Prostate gland (tissue), 2 donors: ENCODE measurements at regions not wholly inside any gene's neighbourhood (a gene's known extent, or its start where the extent isn't known, plus 50 kb on each side); places are given as distances from the start of the nearest gene placed in this dataset.

ENCODE experiments used
- DNase-seq: peaks from one replicate; pipeline ENCODE4 v3.0.0-alpha.2; 2019; ENCODE audit warnings: low spot score
- H3K27ac ChIP-seq, 2 donors: fragments of 200-600 bp; sonication (generic); 2 replicates each; pipeline ENCODE4 v1.5.1; 2017 to 2019
- H3K27me3 ChIP-seq: fragments of 200-600 bp; sonication (generic); replicated peaks from 2 replicates; pipeline ENCODE4 v1.5.1; 2019; ENCODE audit not compliant: insufficient read depth
- H3K36me3 ChIP-seq, 2 donors: fragments of 200-600 bp; sonication (generic); 1 replicate in 1 of 2; 2 replicates in 1 of 2; pipeline versions ENCODE4 v1.5.1 to v1.8.1; 2017 to 2019
- H3K4me1 ChIP-seq: fragments of 200-600 bp; sonication (generic); replicated peaks from 2 replicates; pipeline ENCODE4 v1.5.1; 2019
- H3K4me3 ChIP-seq, 2 donors: fragments of 200-600 bp; sonication (generic); 2 replicates each; pipeline ENCODE4 v1.5.1; 2017 to 2019
- H3K9me3 ChIP-seq: fragments of 200-600 bp; sonication (generic); 2 replicates; pipeline ENCODE4 v1.5.1; 2017
- POLR2A ChIP-seq: fragments of 450-650 bp; IDR thresholded peaks from one replicate; pipeline ENCODE4 v1.6.1; 2016; ENCODE audit warnings: antibody characterized with exemption, mild to moderate bottlenecking
- POLR2AphosphoS5 ChIP-seq: sonication (generic); formaldehyde crosslinking; IDR thresholded peaks from one replicate; pipeline ENCODE4 v1.6.1; 2017; ENCODE audit warnings: antibody characterized with exemption
- WGBS: methylation state at CpG from one replicate; pipeline ENCODE4 v1.1.5; 2018; 5-methylcytosine and 5-hydroxymethylcytosine counted together
- intact Hi-C: fragments of 100-400 bp; cut with DNase I; formaldehyde crosslinking; loops from one replicate; pipeline ENCODE4 v1.14.2; 2022
- TF ChIP-seq, protein P1 (sequence below), 4 experiments: fragments of 200-600 bp in 2 of 4; fragments of 450-650 bp in 2 of 4; sonication (generic) in 2 of 4; IDR thresholded peaks; 1 replicate in 3 of 4; 2 replicates in 1 of 4; pipeline ENCODE4 v1.5.1; 2016 to 2019; ENCODE audit warnings: antibody characterized with exemption in 4 of 4, mild to moderate bottlenecking in 2 of 4, moderate library complexity in 2 of 4

GRCh38 chr1:221309723-221310122 is 430.5 kb downstream of the HLX start:
- no peaks in the 10 kb centered on the region for H3K9me3 ChIP-seq
- no peaks in the 10 kb centered on the region for H3K4me1 ChIP-seq
- H3K27ac ChIP-seq: no peak overlapping the region
- no peaks in the 10 kb centered on the region for H3K36me3 ChIP-seq
- H3K27me3 ChIP-seq: no peaks in the 10 kb centered on the region
- WGBS: 20% methylated on average over 1 of the region's 1 CpG
- intact Hi-C loops: no loop called here
- H3K4me3 ChIP-seq: no peak overlapping the region
- no peak for TF ChIP-seq POLR2AphosphoS5
- TF ChIP-seq, protein P1, sequence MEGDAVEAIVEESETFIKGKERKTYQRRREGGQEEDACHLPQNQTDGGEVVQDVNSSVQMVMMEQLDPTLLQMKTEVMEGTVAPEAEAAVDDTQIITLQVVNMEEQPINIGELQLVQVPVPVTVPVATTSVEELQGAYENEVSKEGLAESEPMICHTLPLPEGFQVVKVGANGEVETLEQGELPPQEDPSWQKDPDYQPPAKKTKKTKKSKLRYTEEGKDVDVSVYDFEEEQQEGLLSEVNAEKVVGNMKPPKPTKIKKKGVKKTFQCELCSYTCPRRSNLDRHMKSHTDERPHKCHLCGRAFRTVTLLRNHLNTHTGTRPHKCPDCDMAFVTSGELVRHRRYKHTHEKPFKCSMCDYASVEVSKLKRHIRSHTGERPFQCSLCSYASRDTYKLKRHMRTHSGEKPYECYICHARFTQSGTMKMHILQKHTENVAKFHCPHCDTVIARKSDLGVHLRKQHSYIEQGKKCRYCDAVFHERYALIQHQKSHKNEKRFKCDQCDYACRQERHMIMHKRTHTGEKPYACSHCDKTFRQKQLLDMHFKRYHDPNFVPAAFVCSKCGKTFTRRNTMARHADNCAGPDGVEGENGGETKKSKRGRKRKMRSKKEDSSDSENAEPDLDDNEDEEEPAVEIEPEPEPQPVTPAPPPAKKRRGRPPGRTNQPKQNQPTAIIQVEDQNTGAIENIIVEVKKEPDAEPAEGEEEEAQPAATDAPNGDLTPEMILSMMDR (IDR thresholded peaks at IDR 0.05): no peak
- TF ChIP-seq POLR2A: no peak
- no peak for DNase-seq

DNA sequence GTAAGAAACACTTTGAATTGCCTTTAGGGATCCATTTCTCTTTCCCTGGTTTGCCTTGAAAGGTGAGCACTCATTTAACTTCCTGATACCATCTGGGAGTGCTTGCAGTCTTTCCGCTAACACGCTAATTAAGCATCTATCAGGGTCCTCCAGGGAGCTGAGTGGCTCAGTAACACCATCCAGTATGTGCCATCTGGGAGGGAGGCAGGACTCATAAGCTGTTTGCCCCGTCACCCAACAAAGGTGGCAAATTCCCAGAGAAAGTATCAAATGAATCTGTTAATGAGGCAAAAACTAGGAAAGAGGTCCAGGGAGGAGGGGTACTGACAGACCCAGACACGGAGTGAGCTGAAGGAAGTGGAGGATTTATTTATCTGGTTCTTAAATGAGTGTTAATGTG is 430.9 kb downstream of the HLX start:
- Histone ChIP-seq H3K36me3 (no peaks in the 10 kb centered on the region), H3K4me3 (no peak overlapping the region), H3K27me3 (no peaks in the 10 kb centered on the region), H3K4me1 (no peaks in the 10 kb centered on the region), H3K27ac (no peak overlapping the region), H3K9me3 (no peaks in the 10 kb centered on the region)
- no peak for DNase-seq
- intact Hi-C loops: no loop called here
- TF ChIP-seq, protein P1 (IDR thresholded peaks at IDR 0.05): no peak
- no peak for TF ChIP-seq POLR2A
- no peak for TF ChIP-seq POLR2AphosphoS5
- WGBS: 47% methylated on average over 4 of the region's 4 CpGs

DNA sequence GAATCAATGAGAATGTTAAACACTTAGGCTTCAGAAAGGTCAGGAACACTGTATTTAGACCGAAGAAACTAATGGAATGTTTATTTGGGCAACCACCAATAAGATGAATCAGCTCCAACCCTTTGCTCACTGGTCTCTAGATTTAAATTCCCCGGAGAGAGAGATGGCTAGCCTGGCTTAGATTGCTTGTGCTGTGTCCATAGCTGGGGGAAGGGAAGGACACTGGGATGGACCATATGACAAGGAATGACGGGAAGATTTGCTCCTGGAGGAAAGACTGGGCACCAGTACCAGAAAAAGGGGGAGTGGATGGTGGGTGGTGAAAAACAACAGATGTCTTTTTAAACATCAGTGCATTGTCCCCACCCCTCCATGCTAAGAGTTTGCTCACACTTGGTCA is 426.6 kb downstream of the DUSP10 start:
- 25% methylated on average over 3 of the region's 3 CpGs for WGBS
- DNase-seq: no peak
- TF ChIP-seq, protein P1 (IDR thresholded peaks at IDR 0.05): no peak
- TF ChIP-seq POLR2AphosphoS5 (no peak), POLR2A (no peak)

DNA sequence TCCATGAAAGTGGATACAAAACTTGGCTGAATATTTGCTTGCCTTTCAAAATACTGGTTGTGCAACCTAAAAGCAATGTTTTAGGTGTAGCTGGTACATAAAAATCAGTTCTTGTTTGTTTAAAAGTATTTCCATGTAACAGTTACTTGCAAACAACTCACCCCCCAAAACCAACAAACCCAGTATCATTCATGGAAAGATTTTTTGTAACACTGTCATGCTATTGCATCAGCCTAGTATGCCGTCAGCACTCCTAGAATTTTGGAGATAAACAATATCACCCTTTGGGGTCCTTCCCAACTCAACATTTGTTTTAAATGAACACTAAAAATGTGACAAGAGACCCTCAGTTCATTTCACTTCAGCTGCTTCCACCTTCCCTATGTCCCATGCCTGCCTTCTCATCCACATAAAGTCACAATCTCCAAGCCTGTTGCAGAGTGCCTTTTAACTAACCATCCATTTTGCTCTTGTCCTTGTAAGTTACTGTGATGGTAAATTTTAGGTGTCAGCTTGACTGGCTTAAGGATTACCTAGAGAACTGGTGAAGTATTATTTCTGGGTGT is 425.3 kb downstream of the DUSP10 start:
- intact Hi-C loops: no loop called here
- Histone ChIP-seq H3K27me3 (no peaks in the 10 kb centered on the region), H3K36me3 (no peaks in the 10 kb centered on the region), H3K27ac (no peak overlapping the region), H3K4me3 (no peak overlapping the region), H3K4me1 (no peaks in the 10 kb centered on the region), H3K9me3 (no peaks in the 10 kb centered on the region)
- TF ChIP-seq, protein P1 (IDR thresholded peaks at IDR 0.05): no peak
- TF ChIP-seq POLR2A (no peak), POLR2AphosphoS5 (no peak)
- 58% methylated on average over 1 of the region's 1 CpG for WGBS
- no peak for DNase-seq

More for the DNA sequence above, 426.6 kb downstream of the DUSP10 start:
- Histone ChIP-seq H3K4me1 (no peaks in the 10 kb centered on the region), H3K27me3 (no peaks in the 10 kb centered on the region), H3K27ac (no peak overlapping the region), H3K36me3 (no peaks in the 10 kb centered on the region), H3K4me3 (no peak overlapping the region), H3K9me3 (no peaks in the 10 kb centered on the region)
- intact Hi-C loops: no loop called here

GRCh38 chr1:221317537-221317936 is 424.4 kb downstream of the DUSP10 start:
- TF ChIP-seq POLR2A (no peak), POLR2AphosphoS5 (no peak)
- TF ChIP-seq, protein P1 (IDR thresholded peaks at IDR 0.05): no peak
- no peak for DNase-seq
- Histone ChIP-seq H3K36me3 (no peaks in the 10 kb centered on the region), H3K27me3 (no peaks in the 10 kb centered on the region), H3K4me3 (no peak overlapping the region), H3K4me1 (no peaks in the 10 kb centered on the region), H3K9me3 (no peaks in the 10 kb centered on the region), H3K27ac (no peak overlapping the region)
- 89% methylated on average over 3 of the region's 3 CpGs for WGBS
- intact Hi-C loops: no loop called here
